Prostate gland (tissue), 2 donors: ENCODE measurements at regions not wholly inside any gene's neighbourhood (a gene's known extent, or its start where the extent isn't known, plus 50 kb on each side); places are given as distances from the start of the nearest gene placed in this dataset.
"Not testable (repeated sequence)": the region's sequence is repeated elsewhere in the genome, so short reads cannot be mapped to it uniquely, and the experiment has no call there.

Source experiments
- CTCF ChIP-seq, 4 experiments: fragments of 200-600 bp in 2 of 4; fragments of 450-650 bp in 2 of 4; sonication (generic) in 2 of 4; IDR thresholded peaks; 1 replicate in 3 of 4; 2 replicates in 1 of 4; pipeline ENCODE4 v1.5.1; 2016 to 2019; ENCODE audit warnings: antibody characterized with exemption in 4 of 4, mild to moderate bottlenecking in 2 of 4, moderate library complexity in 2 of 4
- POLR2A ChIP-seq: fragments of 450-650 bp; IDR thresholded peaks from one replicate; pipeline ENCODE4 v1.6.1; 2016; ENCODE audit warnings: antibody characterized with exemption, mild to moderate bottlenecking
- POLR2AphosphoS5 ChIP-seq: sonication (generic); formaldehyde crosslinking; IDR thresholded peaks from one replicate; pipeline ENCODE4 v1.6.1; 2017; ENCODE audit warnings: antibody characterized with exemption

GRCh38 chr2:87514515-87514914, 233.4 kb upstream of the PLGLB2 start:
- not testable (repeated sequence) for TF ChIP-seq CTCF (IDR thresholded peaks at IDR 0.05); POLR2A; POLR2AphosphoS5
